ENCODE measurements at regions not wholly inside any gene's neighbourhood (a gene's known extent, or its start where the extent isn't known, plus 50 kb on each side); places are given as distances from the start of the nearest gene placed in this dataset.

GRCh38 chr11:42077794-42078193 lies 618.3 kb upstream of the LRRC4C start:
- TF ChIP-seq CTCF (IDR thresholded peaks at IDR 0.05; ENCODE audit: insufficient read depth, low read depth, low read length), result no peak
- TF ChIP-seq EZH2 (IDR thresholded peaks at IDR 0.05; ENCODE audit: insufficient read depth, low read length), result no peak
